Suprapubic skin (tissue), 3 donors: ENCODE measurements at regions not wholly inside any gene's neighbourhood (a gene's known extent, or its start where the extent isn't known, plus 50 kb on each side); places are given as distances from the start of the nearest gene placed in this dataset.
"Not testable (repeated sequence)": the region's sequence is repeated elsewhere in the genome, so short reads cannot be mapped to it uniquely, and the experiment has no call there.

ENCODE experiments used
- CTCF ChIP-seq, 2 donors: fragments of 200-600 bp in 1 of 2; fragments of 450-650 bp in 1 of 2; sonication (generic) in 1 of 2; IDR thresholded peaks; one replicate each; pipeline ENCODE4 v1.5.1; 2016 to 2019; ENCODE audit warnings: antibody characterized with exemption in 2 of 2, mild to moderate bottlenecking in 1 of 2, moderate library complexity in 1 of 2
- POLR2A ChIP-seq, 2 donors: fragments of 450-650 bp; IDR thresholded peaks; one replicate each; pipeline ENCODE4 v1.6.1; 2017; ENCODE audit warnings: antibody characterized with exemption in 2 of 2, mild to moderate bottlenecking in 2 of 2, moderate library complexity in 2 of 2

- TF ChIP-seq POLR2A, CTCF (IDR thresholded peaks at IDR 0.05): not testable (repeated sequence)
These were observed 104.3 kb downstream of the HFE start for GRCh38 chr6:26191512-26191911.
